Activated T-cell treated with anti-CD3 and anti-CD28 coated beads for 48 hours (primary cell): ENCODE measurements at regions not wholly inside any gene's neighbourhood (a gene's known extent, or its start where the extent isn't known, plus 50 kb on each side); places are given as distances from the start of the nearest gene placed in this dataset.

Experiments used
- DNase-seq: peaks from one replicate; pipeline ENCODE4 v3.0.0-alpha.2; 2020; ENCODE audit warnings: low read depth

DNA sequence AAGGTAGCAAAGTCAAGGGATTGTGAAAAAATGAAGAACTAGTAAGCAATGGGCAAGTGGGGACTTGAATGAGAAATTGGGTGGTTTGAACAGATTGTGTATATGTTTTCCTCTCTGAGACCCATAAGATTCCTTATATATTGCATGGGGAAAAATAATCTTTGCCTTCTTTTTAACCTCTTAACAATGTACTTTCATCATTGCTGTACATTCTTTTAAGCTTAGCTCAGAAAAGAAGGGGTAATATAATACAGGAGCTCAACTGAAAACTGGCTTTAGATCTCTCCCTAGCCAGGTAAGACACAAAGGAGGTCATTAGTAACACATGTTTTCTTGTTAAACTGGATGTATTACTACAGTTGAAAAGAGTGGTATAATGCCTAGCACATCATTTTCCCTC, 287.2 kb downstream of the RNF144B start:
- DNase-seq = no peak

GRCh38 chr6:18675881-18676280, 288.7 kb downstream of the RNF144B start:
- DNase-seq = no peak

DNA sequence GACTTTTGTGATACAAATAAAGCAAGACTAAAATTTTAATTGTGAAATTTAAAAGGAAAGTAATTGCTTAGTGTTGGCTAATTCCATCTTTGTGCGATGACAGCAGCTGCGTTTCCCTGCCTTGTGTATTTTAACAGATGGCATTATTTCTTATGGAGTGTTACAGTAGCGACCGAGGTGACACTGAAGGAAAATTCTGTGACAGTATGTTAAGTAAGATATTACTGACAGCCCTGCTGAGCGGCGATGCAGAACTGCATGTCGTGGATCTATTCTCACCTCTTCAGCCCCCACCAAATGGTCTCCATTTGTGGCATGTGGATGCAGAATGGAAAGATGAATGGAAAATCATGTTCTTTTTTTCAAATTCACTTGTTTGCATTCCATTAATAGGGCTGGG, 289.4 kb downstream of the RNF144B start:
- no peak for DNase-seq

DNA sequence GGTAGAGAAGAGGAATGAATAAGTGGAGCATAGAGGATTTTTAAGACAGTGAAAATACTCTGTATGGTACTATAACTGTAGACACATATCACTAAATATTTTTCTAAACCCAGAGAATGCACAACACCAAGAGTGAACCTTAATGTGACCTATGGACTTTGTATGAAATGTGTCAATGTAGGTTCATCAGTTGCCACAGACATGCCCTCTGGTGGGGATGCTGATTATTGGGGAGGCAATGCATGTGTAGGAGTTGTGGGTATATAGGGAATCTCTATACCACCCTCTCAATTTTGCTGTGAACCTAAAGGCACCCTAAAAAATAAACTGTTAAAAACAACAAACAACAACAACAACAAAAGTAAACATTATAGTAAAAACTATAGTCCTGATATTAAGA, 293.7 kb downstream of the RNF144B start:
- DNase-seq = no peak

DNA sequence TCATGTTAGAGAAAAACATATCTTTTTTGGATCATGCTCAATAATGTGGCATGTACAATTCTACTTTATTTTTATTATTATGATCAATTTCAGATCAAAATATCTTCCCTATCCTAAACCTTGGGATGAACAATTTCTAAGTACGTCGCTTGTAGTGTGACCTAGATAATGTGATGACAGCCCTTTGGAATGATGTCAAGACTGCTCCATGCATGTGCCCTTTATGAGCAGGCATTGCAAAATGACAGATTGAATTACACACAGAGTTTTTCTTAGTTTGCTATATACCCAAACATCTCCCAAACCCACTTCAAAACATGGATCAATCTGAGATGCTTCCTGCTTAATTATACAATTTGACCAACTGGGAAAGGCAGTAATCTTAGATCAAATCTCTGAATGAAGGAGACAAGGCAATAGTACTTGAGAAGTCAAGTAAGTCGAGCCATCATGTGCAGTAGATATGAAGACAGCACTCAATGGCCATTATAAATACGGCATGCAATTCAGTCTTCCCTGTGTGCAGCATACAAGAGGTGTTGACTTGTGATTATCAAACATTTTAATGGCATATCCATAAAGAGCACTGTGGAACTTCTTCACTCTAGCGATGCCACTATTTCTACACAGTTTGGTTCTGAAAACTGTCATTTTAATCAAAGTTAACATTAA, 294.8 kb downstream of the RNF144B start:
- no peak for DNase-seq

GRCh38 chr6:18684343-18684742, 297.2 kb downstream of the RNF144B start:
- DNase-seq = no peak

DNA sequence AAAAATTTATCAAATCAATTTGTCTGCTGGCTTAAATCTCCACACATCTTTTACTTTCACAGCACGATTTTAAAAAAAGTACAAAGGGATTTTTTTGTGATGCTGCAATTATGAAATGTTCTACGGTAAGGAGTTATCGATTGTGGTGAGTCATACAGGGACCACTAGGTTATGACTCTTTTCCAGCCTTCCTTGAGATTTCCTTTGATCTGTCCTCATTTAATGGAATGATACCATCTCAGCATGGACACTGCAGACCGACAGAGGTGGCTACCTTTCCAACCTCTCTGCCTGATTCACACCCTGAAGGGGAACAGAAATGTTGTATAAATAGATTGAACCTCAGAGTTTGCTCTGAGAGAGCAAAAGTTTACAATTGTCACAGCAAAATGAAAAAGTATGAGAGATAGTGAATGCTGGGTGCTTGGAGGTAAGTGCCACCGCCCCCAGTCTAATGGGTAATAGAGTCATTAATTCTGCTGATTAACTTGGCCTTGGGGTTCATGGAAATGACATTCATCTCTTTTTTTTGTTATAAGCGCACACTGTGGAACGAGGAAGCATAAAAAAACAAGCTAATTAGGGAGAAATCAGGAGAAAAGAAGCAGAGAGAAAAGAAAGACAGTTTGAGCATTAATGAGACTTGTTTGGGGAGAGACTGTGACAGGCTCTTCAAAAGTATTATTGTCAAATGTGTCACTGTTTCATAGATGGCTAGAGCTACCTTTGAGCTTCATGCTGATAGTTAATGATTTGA, 306.0 kb downstream of the RNF144B start:
- DNase-seq = no peak

DNA sequence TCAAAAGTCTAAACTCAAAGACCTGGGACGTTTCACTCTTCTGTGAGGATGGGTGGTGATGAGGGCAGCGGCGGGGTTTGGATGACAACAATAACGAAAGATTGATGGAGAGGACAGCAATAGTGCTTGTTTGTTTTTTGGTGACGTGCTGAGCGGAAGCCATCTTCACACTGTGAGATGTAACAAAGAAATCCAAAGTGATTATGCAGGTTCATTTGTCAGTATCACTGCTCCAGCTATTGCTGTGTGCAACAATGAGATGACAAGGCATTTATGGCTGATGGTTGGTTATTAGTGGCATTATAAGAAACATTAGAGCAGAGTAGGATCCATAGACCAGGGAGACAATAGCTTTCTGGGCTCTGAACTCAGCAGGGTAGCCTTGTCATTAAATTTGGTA, 306.7 kb downstream of the RNF144B start:
- DNase-seq = no peak

DNA sequence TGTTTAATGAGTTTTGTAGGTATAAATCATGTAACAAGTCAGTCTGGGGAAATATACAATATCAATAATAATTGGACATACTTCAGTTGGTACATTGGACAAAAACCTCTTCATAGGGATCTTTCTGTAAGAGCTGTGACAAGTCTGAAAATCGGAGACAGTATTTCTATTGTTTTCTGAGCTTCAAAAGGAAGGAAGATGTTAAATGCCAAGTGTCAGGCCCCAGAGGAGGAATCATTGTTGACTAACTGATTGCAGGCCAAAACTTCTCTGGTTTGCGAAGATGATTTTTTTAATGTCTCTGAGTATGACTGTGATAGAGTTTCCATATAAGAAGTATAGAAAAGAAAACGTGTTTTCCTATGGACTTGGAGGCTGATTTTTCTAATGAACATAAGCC, 316.4 kb downstream of the RNF144B start:
- no peak for DNase-seq

- no peak for DNase-seq
Measured at GRCh38 chr6:18707714-18708439, 320.7 kb downstream of the RNF144B start.

GRCh38 chr6:18712595-18712994, 325.4 kb downstream of the RNF144B start:
- no peak for DNase-seq

GRCh38 chr6:18720075-18720474, 332.9 kb downstream of the RNF144B start:
- no peak for DNase-seq

- DNase-seq = no peak
Measured at GRCh38 chr6:18724056-18724455, 336.9 kb downstream of the RNF144B start.

DNA sequence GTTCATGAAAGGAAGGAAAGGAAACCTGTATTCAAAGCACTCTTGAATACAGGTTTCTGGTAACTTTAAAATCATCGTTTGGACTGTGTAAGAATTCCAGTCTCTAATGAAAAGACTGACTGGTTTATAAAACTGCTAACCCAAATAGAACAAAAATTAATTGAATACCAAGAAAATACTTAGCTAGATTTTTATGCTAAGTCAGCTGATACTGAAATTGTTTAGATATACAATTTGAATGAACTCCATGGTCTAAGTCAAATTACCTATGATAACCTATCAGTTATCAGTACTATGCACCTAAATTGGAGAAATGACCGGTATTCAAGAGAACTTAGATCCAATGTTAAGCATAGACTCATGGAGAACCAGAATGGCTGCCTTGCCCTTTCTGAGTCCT, 338.3 kb downstream of the RNF144B start:
- DNase-seq = no peak

DNA sequence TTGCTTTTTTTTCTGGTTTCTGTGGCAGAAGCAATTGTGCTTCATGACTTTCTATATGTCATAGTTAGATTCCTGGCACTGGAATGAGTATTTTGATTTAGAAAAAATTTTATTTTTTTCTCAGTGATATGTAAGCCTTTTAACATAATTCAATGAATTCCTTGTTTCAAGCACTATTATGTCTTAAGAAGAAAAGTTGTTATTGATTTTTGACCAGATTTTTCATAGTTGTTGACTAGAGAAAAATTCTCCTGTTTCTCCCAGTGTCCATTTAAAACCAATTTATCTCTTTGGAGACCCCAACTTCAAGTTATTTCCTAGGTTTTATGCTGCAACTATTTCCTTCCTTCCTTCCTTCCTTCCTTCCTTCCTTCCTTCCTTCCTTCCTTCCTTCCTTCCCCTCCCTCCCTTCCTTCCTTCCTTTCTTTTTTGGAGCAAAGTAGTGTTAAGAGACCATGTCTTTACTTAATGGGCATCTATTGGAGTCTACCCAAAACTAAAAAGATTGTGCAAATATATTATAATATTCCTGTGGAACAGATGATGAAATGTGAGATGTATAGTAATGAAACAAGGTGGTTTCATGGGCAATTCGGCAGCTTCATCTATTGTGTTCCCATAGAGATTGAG, 346.9 kb downstream of the RNF144B start:
- no peak for DNase-seq

DNA sequence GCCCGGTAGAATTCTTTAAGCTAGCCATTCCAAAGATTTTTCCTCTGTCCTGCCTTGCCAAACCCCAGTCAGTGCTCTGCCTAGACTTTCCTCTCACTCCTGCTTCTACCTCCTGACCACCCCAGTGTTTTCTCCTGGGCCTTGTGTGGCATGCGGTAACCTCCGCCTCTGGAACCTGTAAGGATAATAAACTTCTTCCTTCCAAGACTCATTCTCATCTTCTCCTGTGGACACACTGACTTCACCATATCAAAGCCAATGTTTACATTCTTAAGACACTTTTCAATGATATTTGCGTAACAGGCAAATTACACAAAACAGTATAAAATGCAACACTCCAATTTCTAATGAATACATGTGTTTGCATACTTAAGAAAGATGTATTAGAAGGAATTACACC, 354.6 kb downstream of the RNF144B start:
- no peak for DNase-seq

DNA sequence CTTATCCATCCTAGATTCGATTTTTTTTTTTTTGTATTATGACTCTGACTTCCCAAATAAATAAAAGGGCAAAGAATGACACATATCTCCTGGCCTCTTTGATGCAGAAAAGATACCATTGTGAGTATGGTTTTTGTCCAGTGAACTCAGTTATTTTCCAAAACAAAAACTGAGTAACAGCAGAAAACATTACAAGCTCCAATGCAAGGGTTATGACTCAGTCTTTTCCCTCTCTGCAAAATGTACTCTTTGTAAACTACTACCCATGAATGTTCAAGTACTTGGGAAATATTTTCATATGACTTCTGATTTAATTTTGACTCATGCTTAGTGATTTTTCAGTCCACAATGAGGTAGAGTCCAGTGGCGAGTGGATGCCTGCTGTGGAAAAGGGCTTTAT, 355.3 kb downstream of the RNF144B start:
- DNase-seq = no peak

GRCh38 chr6:18746727-18747126, 359.6 kb downstream of the RNF144B start:
- no peak for DNase-seq

DNA sequence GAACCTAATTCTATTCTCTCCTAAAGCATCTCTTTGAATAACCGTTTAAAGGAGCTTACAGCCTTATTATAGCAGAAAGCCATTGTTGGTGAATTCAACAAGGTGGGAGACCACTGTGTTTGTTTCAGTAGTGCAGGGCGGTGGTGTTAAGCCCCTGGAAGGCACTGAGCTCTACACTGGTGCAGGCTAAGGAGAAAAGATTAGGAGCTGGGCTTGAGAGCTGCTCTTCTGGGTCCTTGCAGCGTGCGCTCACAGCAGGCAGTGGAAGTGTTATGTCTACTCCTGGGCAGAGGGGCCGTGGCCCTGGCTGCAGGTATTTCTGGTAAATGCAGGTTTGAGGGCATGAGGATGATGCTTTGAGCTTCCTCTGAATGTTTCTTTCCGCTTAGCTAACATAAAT, 361.2 kb downstream of the RNF144B start:
- DNase-seq = no peak

DNA sequence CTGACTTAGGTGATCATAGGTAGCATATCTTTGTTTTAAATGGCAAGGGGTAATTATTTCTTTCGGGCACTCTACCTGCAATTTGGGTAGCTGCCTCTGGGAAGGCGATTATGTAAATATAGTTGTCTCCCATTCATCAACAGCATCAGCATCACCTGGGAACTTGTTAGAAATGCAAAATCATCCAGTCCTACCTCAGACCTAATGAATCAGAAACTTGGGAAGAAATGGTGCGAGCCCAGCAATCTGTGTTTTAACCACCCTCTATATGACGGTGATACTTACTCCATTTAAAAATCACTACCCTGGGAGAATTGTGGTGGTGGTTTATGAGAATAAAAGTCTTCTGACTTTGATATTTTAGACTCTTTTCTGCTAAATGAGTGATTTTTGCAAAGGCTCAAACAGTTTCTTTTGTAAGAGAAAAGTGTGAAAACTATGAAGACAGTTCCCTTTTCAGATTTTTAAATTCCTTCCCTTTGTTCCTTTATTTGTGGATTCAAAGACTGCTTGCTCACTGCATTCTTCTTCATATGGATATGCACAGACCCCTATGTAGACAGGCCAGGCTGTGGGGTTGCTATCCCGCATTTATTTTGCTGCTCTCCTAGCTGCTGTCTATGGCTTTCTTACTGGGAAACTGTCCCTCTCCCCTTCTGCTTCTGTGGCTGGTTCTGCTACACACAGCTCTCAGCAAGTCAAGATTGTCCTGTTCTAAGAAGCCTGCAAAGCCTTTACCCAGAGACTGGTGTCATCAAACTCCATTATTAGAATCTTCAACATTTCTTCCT, 365.3 kb downstream of the RNF144B start:
- no peak for DNase-seq

DNA sequence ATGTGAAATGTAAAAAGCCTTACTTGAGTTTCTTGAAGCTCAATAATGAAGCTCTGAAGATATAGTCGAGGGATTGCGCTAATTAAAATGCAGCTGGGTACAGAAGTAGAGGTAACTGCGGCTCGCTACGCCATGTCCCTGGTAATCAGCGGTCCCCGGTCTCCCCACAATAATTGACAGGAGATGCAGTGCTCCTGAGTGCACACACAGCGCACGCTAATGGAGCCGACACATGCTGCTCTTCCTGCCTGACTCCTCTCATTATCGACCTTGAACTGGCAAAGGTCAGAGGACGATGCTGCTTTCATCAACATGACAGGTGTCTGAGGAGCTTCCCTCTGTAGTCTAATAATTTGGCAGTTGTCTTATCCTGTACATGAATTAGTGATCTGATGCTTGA, 365.9 kb downstream of the RNF144B start:
- no peak for DNase-seq

DNA sequence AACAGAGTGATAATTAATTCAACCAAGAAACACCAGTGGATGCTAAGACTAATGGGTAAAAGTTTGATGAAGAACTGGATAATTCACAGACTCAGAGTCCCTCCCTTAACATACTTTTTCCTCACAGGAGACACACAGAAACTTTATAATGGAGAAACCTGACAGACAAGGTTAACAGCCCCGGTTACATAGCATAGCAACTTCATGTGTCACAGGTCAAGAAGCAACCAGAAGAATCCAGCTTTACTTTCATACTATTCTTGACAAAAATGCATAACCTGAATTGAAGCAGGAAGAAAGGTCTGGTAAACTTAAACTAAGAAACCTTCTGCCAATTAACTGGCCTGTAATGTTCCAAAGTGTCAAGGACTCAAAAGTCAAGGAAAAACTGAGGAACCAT, 375.9 kb downstream of the RNF144B start:
- DNase-seq = no peak
